Kidney capillary endothelial cell (primary cell): ENCODE measurements at regions not wholly inside any gene's neighbourhood (a gene's known extent, or its start where the extent isn't known, plus 50 kb on each side); places are given as distances from the start of the nearest gene placed in this dataset.

Source experiments
- DNase-seq: peaks from one replicate; pipeline ENCODE4 v3.0.0-alpha.2; 2018; ENCODE audit warnings: low spot score

GRCh38 chr1:192003295-192004077, 154.8 kb upstream of the RGS18 start:
- DNase-seq, result no peak

- no peak for DNase-seq
Measured at GRCh38 chr1:192005976-192006375, 152.3 kb upstream of the RGS18 start.

- no peak for DNase-seq
Measured at GRCh38 chr1:192008281-192008825, 149.9 kb upstream of the RGS18 start.

- no peak for DNase-seq
Measured at GRCh38 chr1:192010406-192010805, 147.9 kb upstream of the RGS18 start.

GRCh38 chr1:192011525-192011924, 146.7 kb upstream of the RGS18 start:
- no peak for DNase-seq

GRCh38 chr1:192022827-192023226, 135.4 kb upstream of the RGS18 start:
- no peak for DNase-seq

- no peak for DNase-seq
Measured at GRCh38 chr1:192024881-192025280, 133.4 kb upstream of the RGS18 start.

- no peak for DNase-seq
Measured at GRCh38 chr1:192038567-192038966, 119.7 kb upstream of the RGS18 start.

GRCh38 chr1:192045131-192045530, 113.1 kb upstream of the RGS18 start:
- DNase-seq, result no peak

GRCh38 chr1:192053531-192053971, 104.7 kb upstream of the RGS18 start:
- DNase-seq, result no peak

GRCh38 chr1:192057766-192058165, 100.5 kb upstream of the RGS18 start:
- DNase-seq, result no peak

- DNase-seq, result no peak
Measured at GRCh38 chr1:192059407-192059806, 98.9 kb upstream of the RGS18 start.

GRCh38 chr1:192061556-192061955, 96.7 kb upstream of the RGS18 start:
- no peak for DNase-seq

GRCh38 chr1:192065087-192065486, 93.2 kb upstream of the RGS18 start:
- DNase-seq, result no peak

- no peak for DNase-seq
Measured at GRCh38 chr1:192066202-192066601, 92.1 kb upstream of the RGS18 start.

GRCh38 chr1:192067360-192067759, 90.9 kb upstream of the RGS18 start:
- DNase-seq, result no peak

- DNase-seq, result no peak
Measured at GRCh38 chr1:192070213-192070612, 88.0 kb upstream of the RGS18 start.

GRCh38 chr1:192080684-192081083, 77.6 kb upstream of the RGS18 start:
- no peak for DNase-seq

- DNase-seq, result no peak
Measured at GRCh38 chr1:192081359-192081758, 76.9 kb upstream of the RGS18 start.

- DNase-seq, result no peak
Measured at GRCh38 chr1:192086644-192087043, 71.6 kb upstream of the RGS18 start.

GRCh38 chr1:192087334-192087733, 70.9 kb upstream of the RGS18 start:
- no peak for DNase-seq

GRCh38 chr1:192088496-192088895, 69.8 kb upstream of the RGS18 start:
- no peak for DNase-seq

GRCh38 chr1:192098001-192098400, 60.3 kb upstream of the RGS18 start:
- no peak for DNase-seq

GRCh38 chr1:192099328-192099727, 58.9 kb upstream of the RGS18 start:
- no peak for DNase-seq
